ENCODE measurements at regions not wholly inside any gene's neighbourhood (a gene's known extent, or its start where the extent isn't known, plus 50 kb on each side); places are given as distances from the start of the nearest gene placed in this dataset.

- H3K4me3 ChIP-seq (ENCODE audit: low read depth, low read length): no peak overlapping the region
- H3K36me3 ChIP-seq (replicated peaks): no peaks in the 10 kb centered on the region
- in situ Hi-C loops (cut with HindIII; ENCODE audit: low pct_ligation_motif_present, low sequenced_read_pairs): no loop called here
- no peak for TF ChIP-seq CTCF (IDR thresholded peaks at IDR 0.05; ENCODE audit: low read depth, low read length, missing control alignments)
- no peaks in the 10 kb centered on the region for H3K27me3 ChIP-seq (replicated peaks)
- H3K27ac ChIP-seq: no peak overlapping the region
- DNase-seq: no peak
Measured at GRCh38 chr7:16350634-16351033, 70.7 kb downstream of the CRPPA start.

- no peak for TF ChIP-seq CTCF (IDR thresholded peaks at IDR 0.05; ENCODE audit: low read depth, low read length, missing control alignments)
- no peak overlapping the region for H3K4me3 ChIP-seq (ENCODE audit: low read depth, low read length)
- no peak for DNase-seq
- in situ Hi-C loops (cut with HindIII; ENCODE audit: low pct_ligation_motif_present, low sequenced_read_pairs): no loop called here
- H3K27ac ChIP-seq: no peak overlapping the region
- H3K36me3 ChIP-seq (replicated peaks): no peaks in the 10 kb centered on the region
- H3K27me3 ChIP-seq (replicated peaks): no peaks in the 10 kb centered on the region
Measured at GRCh38 chr7:16348251-16348650, 73.1 kb downstream of the CRPPA start.

GRCh38 chr7:16347827-16348192 lies 73.5 kb downstream of the CRPPA start:
- no peak for TF ChIP-seq CTCF (IDR thresholded peaks at IDR 0.05; ENCODE audit: low read depth, low read length, missing control alignments)
- Histone ChIP-seq H3K27me3 (replicated peaks) (no peaks in the 10 kb centered on the region), H3K27ac (no peak overlapping the region), H3K4me3 (ENCODE audit: low read depth, low read length) (no peak overlapping the region), H3K36me3 (replicated peaks) (no peaks in the 10 kb centered on the region)
- in situ Hi-C loops (cut with HindIII; ENCODE audit: low pct_ligation_motif_present, low sequenced_read_pairs): no loop called here
- peak; percentile 1 for DNase-seq

GRCh38 chr7:16347066-16347826 lies 74.1 kb downstream of the CRPPA start:
- in situ Hi-C loops (cut with HindIII; ENCODE audit: low pct_ligation_motif_present, low sequenced_read_pairs): no loop called here
- peak; percentile 31 for DNase-seq
- Histone ChIP-seq H3K27me3 (replicated peaks) (no peaks in the 10 kb centered on the region), H3K27ac (peak overlapping the region; percentile 9), H3K36me3 (replicated peaks) (no peaks in the 10 kb centered on the region), H3K4me3 (ENCODE audit: low read depth, low read length) (no peak overlapping the region)
- no peak for TF ChIP-seq CTCF (IDR thresholded peaks at IDR 0.05; ENCODE audit: low read depth, low read length, missing control alignments)

- Histone ChIP-seq H3K4me3 (ENCODE audit: low read depth, low read length) (no peak overlapping the region), H3K27ac (peak overlapping the region; percentile 9), H3K36me3 (replicated peaks) (no peaks in the 10 kb centered on the region), H3K27me3 (replicated peaks) (no peaks in the 10 kb centered on the region)
- TF ChIP-seq CTCF (IDR thresholded peaks at IDR 0.05; ENCODE audit: low read depth, low read length, missing control alignments): no peak
- in situ Hi-C loops (cut with HindIII; ENCODE audit: low pct_ligation_motif_present, low sequenced_read_pairs): no loop called here
- DNase-seq: peak; percentile 76
Measured at GRCh38 chr7:16345979-16346958, 75.1 kb downstream of the CRPPA start.
